ENCODE measurements at regions not wholly inside any gene's neighbourhood (a gene's known extent, or its start where the extent isn't known, plus 50 kb on each side); places are given as distances from the start of the nearest gene placed in this dataset.

DNA sequence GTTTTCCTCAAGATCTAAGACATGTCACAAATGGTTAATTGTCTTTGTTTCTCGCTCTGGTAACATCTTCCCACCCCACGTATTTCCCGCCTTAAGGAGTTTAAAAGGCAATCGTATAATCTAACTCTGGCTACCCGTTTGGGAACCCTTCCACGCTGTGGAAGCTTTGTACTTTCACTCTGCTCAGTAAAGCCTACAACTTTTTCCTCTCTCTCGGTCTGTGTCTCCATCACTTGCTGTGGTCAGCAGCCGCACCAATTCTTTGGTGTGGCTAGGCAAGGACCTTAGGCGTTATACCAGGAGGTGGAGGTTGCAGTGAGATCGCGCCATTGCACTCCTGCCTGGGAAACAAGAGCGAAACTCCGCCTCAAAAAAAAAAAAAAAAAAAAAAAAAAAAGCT, 1430.1 kb downstream of the LRRC4C start:
- TF ChIP-seq CTCF (IDR thresholded peaks at IDR 0.05) = no peak
- TF ChIP-seq EZH2 (IDR thresholded peaks at IDR 0.05; ENCODE audit: borderline replicate concordance, insufficient read depth, low read depth, low read length, poor library complexity, severe bottlenecking) = no peak

All from B cell (primary cell).